Pancreas (tissue), 10 donors: ENCODE measurements at regions not wholly inside any gene's neighbourhood (a gene's known extent, or its start where the extent isn't known, plus 50 kb on each side); places are given as distances from the start of the nearest gene placed in this dataset.

ENCODE experiments used
- ATAC-seq, 4 donors: fragments of 200-7000 bp; cut with Tn5 transposase; one replicate each; pipeline versions ENCODE4 v1.8.0 to v1.9.1; 2020; ENCODE audit warnings: mild to moderate bottlenecking in 4 of 4, moderate library complexity in 4 of 4
- DNase-seq, 6 donors: peaks; one replicate each; pipeline ENCODE4 v3.0.0-alpha.2; 2020
- FAIRE-seq: peaks from 2 replicates; lab custom pipeline; 2012; peaks lifted over from hg19 to GRCh38; lab: Jason Lieb, UNC
- H3K27ac ChIP-seq, 4 donors: fragments of 200-600 bp; sonication (generic); 1 replicate in 3 of 4; 2 replicates in 1 of 4; pipeline versions ENCODE4 v1.5.0 to v1.8.0; 2020
- H3K27me3 ChIP-seq, 4 donors: fragments of 200-600 bp; one replicate each; pipeline ENCODE4 v1.8.0; 2021
- H3K36me3 ChIP-seq, 3 donors: fragments of 200-600 bp; sonication (generic) in 1 of 3; one replicate each; pipeline versions ENCODE4 v1.5.0 to v1.8.0; 2020 to 2021
- H3K4me1 ChIP-seq, 3 donors: fragments of 200-600 bp; one replicate each; pipeline ENCODE4 v1.8.0; 2021
- H3K4me3 ChIP-seq, 4 donors: fragments of 200-600 bp; sonication (generic) in 2 of 4; one replicate each; pipeline versions ENCODE4 v1.5.0 to v1.8.0; 2020 to 2021
- H3K9me3 ChIP-seq, 4 donors: fragments of 200-600 bp; one replicate each; pipeline ENCODE4 v1.8.0; 2021
- CTCF ChIP-seq, 4 donors: fragments of 200-600 bp; sonication (generic) in 3 of 4; IDR thresholded peaks; one replicate each; pipeline versions ENCODE4 v1.5.0 to v1.8.0; 2021; ENCODE audit warnings: antibody characterized with exemption in 4 of 4
- WGBS, 2 donors: extraction: QIAGEN DNeasy Blood & Tissue Kit; methylation state at CpG; one replicate each; pipeline ENCODE4 v1.1.7; 2013; 5-methylcytosine and 5-hydroxymethylcytosine counted together
- intact Hi-C, 3 donors: fragments of 100-400 bp; cut with DNase I; formaldehyde crosslinking; loops; one replicate each; pipeline versions ENCODE4 v1.11.1 to v1.14.2; 2022
- donor health status: healthy with polysubstance abuse.
- donor health status: DM: no; HTN: no; CAD: no; lungs with moderate emphysema.
- donor health status: DM: no; HTN: no; CAD: no.
- donor health status: control.
- donor health status: control.
- donor health status: Bipolar disorder and iron deficiency.
- donor health status: DM: yes; HTN: yes; CAD: no.
- donor health status: DM: no; HTN: no; CAD: no.
- donor health status: DM: no; HTN: no; CAD: no.
- donor health status: DM: yes; HTN: yes; CAD: no.

GRCh38 chr1:39152923-39153322, 51.6 kb upstream of the MACF1 start:
- no peaks in the 10 kb centered on the region for H3K9me3 ChIP-seq
- no peak for TF ChIP-seq CTCF (IDR thresholded peaks at IDR 0.05)
- ATAC-seq (peak in 2 of 4 donors; percentile 37 to 46), DNase-seq (no peak), FAIRE-seq (no peak)
- H3K4me3 ChIP-seq = no peak overlapping the region
- intact Hi-C loops = no loop called here
- H3K27me3 ChIP-seq = no peaks in the 10 kb centered on the region
- peak overlapping the region in 1 of 4 donors; percentile 3 for H3K27ac ChIP-seq
- peaks cover 27 to 51% (median 33%) of the 10 kb centered on the region in 3 donors for H3K4me1 ChIP-seq
- H3K36me3 ChIP-seq = no peaks in the 10 kb centered on the region
- WGBS, 2 donors = 23 to 30% methylated on average over 1 of the region's 1 CpG

GRCh38 chr1:39153684-39154083, 50.8 kb upstream of the MACF1 start:
- peaks cover 29 to 53% (median 35%) of the 10 kb centered on the region in 3 donors for H3K4me1 ChIP-seq
- no peak for FAIRE-seq
- no peaks in the 10 kb centered on the region for H3K36me3 ChIP-seq
- H3K4me3 ChIP-seq = no peak overlapping the region
- ATAC-seq = no peak
- intact Hi-C loops = no loop called here
- 76 to 81% methylated on average over 2 of the region's 2 CpGs for WGBS, 2 donors
- DNase-seq = no peak
- H3K9me3 ChIP-seq = no peaks in the 10 kb centered on the region
- peak overlapping the region in 1 of 4 donors; percentile 58 for H3K27ac ChIP-seq
- no peaks in the 10 kb centered on the region for H3K27me3 ChIP-seq
- TF ChIP-seq CTCF (IDR thresholded peaks at IDR 0.05) = no peak

GRCh38 chr1:39154553-39155421, 49.7 kb upstream of the MACF1 start:
- ATAC-seq (peak in 1 of 4 donors; percentile 10), DNase-seq (no peak), FAIRE-seq (no peak)
- Histone ChIP-seq H3K4me1 (peaks cover 29 to 61% (median 43%) of the 10 kb centered on the region in 3 donors), H3K27ac (peak overlapping the region in 2 of 4 donors; percentile 25 to 58), H3K36me3 (no peaks in the 10 kb centered on the region), H3K27me3 (no peaks in the 10 kb centered on the region), H3K9me3 (no peaks in the 10 kb centered on the region), H3K4me3 (no peak overlapping the region)
- intact Hi-C loops = no loop called here
- WGBS, 2 donors = 51 to 58% methylated on average over 6 of the region's 6 CpGs
- no peak for TF ChIP-seq CTCF (IDR thresholded peaks at IDR 0.05)
